GM19193 (cell line): ENCODE measurements at regions not wholly inside any gene's neighbourhood (a gene's known extent, or its start where the extent isn't known, plus 50 kb on each side); places are given as distances from the start of the nearest gene placed in this dataset.

Experiments used
- POLR2A ChIP-seq: IDR thresholded peaks from 4 replicates; pipeline ENCODE4 v1.6.1; 2011; ENCODE audit not compliant: insufficient read depth, insufficient read length; ENCODE audit errors: extremely low read depth

- no peak for TF ChIP-seq POLR2A
Measured at GRCh38 chr1:148355976-148356375, 127.1 kb downstream of the PPIAL4G start.

- no peak for TF ChIP-seq POLR2A
Measured at GRCh38 chr1:148354913-148355308, 128.2 kb downstream of the PPIAL4G start.

DNA sequence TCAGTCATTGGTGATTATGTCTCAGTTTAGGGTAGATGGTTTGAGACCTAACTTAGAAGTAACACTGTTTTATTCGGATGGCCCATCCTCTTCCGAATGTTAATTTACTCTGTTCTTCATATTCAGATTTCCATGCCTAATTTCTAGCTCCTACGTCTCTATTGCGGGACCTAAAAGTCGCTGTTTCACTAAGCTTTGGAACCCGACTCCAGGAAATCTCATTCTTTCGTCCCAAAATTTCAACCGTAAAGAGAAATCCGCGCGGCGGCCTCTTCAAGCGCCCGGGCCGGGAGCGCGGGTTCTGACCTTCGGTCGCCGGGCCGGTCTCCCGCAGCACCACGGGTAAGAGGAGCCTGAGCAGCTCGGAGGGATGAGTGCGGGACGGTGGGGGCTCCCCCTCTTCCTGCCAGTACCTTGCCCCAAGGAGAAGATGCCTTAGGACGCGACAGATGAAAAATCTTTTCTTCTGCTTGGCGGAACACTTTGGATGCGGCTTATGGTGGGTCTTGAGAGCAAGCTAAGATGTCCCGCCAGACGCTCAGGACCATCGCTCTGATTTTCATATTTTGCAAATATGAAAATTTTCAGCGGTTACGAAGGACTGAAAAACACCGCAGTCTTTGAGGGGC is 128.7 kb downstream of the PPIAL4G start:
- TF ChIP-seq POLR2A, result no peak

GRCh38 chr1:148353461-148354283 is 129.4 kb downstream of the PPIAL4G start:
- no peak for TF ChIP-seq POLR2A

DNA sequence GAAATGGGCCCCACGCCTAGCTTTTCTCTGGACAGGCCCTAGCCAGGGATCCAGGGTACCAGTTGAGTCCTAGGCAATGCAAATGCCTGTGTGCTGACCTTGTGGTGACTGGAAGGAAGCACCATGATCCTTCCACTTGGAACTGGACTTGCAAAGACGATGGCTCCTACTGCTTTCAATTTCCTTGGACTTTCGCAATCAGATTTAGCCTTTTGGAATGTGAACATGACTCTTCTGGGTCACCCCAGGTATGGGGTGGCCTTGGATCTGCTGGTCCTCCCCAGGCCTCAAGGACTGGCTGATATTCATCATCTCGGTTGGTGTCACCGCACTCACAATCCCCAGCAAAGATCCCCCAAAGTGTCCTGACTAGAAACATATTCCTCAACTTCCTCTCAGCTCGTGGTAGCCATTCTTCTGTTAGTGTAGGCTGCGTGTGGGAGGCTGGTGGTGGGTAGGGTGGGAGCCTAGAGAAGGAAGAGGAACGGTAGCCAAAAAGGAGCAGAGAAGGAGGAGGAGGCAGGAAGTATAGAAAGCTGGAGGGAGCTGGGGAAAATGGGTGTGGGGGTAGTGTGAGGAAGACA is 130.5 kb downstream of the PPIAL4G start:
- no peak for TF ChIP-seq POLR2A

- no peak for TF ChIP-seq POLR2A
Measured at GRCh38 chr1:148347781-148348180, 135.3 kb downstream of the PPIAL4G start.

DNA sequence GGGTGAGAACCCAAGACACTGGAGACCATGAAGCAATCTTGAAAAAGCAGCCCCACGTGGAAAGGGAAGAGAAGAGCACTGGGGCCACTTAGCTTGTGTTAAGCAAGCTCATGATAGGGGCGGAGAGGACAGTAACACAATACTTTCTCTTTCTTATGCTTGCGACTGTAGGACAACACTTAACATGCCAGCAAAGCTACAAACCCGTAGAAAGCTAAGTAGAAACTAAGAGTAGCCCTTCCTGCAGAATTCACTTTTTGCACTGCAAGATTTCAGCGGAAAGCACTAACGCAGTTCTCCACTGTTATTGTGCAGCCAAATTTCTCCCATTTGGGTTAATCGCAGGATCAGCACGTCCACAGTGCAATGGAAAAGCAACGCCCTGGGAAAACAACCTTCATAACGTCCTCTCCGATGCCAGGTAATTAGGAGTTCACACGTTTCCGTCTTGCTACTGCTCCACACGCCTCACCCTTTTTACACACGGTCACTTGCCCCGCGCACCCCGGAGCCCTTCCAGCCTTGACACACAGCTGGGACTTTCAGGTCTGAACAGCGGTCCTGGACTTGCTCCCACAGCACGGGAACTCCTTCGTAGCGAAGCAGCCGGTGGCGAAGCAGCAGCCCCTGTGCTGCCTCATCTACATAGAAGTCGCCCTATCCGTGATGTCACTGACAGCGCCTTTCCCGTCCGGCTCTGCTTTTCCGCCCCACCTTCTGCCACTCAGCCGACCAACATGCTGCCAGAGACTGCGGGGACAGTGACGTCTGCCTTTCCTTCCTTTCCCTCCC is 148.6 kb downstream of the PPIAL4G start:
- TF ChIP-seq POLR2A, result peak; percentile 99

- no peak for TF ChIP-seq POLR2A
Measured at GRCh38 chr1:148333875-148334338, 149.2 kb downstream of the PPIAL4G start.

DNA sequence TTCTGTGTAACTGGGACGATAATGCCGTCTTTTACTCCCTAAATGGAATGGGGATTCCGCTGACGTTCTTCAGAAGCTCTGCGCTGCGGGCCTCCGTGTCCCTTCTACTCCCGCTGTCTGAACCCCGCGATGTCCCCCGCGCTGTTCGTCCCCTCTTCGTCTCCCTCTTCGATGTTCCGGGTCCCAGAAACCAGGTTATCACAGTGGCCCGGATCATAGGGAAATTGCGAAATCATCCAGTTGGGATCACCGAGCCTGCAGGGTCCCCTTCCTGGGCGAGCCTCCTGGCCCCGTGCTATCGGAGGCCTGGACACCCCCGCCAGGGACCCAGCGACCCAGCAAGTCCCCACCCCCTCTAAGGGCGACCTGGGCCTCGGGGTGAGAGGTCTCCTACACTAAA is 154.2 kb downstream of the PPIAL4G start:
- no peak for TF ChIP-seq POLR2A

- TF ChIP-seq POLR2A, result no peak
Measured at GRCh38 chr1:148318904-148319242, 164.2 kb downstream of the PPIAL4G start.

- no peak for TF ChIP-seq POLR2A
Measured at GRCh38 chr1:148318123-148318903, 164.8 kb downstream of the PPIAL4G start.

DNA sequence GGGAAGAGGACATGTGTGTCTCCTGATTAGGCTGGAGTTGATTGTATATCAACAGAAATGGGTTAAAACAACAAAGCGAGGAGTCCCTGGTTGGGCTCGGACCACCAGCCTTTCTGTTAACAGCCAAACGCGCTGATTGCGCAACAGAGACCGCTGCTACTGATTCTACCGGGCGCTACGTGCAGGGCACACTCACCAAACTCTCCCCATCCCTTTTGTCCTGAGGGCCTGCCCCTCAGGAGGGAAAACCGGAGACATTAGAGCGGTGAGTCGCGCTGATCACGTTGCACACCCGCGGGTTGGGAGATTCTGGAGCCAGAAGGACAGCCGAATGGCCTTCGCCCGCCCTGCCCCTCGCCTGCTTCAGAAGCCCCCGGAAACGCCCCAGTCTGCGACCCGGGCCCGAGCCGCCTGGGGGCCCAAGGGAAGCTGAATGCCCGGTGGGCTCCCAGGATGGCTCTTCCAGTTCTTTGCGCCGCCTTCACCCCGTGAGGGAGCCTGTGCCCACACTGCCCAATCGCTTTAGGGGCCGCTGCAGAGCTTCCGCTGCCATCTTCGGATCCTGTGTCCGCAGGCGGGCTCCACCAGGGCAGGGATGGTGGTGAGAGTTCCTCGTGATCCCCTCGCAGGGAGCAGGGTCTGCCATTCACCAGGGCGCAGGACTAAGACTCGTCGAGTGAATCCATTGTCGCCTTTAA is 165.4 kb upstream of the NBPF11 start:
- no peak for TF ChIP-seq POLR2A

DNA sequence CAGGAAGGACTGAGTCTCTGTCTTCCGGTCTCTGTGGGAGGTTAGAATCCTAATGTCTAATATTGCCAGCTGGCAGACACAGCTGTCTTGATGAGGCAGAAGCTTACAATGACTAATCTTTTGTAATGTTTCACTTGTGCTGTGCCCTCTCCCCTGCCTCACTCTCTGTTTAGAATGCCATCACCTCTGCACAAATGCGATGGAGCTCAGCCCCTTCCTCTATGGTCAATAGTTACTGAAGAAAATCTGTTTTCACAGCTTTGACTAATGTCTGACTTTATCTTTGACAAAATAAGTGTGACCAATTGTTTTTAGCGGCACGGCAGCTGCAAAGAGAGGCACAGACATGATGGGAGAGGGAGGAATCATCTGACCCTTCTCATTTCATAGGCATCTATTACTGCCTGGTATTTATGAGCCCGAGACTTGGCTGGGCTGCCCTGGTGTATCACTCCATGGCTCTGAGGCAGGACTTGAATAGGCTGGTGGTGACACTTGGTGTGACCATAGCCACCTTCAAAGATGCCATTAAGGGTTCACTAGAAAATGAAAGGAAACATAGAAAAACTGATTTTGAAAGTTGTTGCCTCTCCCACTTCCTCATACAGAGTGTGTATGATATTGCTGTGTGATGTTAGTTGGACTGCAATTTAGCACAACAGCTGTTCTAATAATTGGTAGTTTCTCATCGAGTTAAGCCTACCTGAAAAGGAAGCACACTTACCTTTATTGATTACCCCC is 163.2 kb upstream of the NBPF11 start:
- no peak for TF ChIP-seq POLR2A
